K562 (cell line): ENCODE measurements at regions not wholly inside any gene's neighbourhood (a gene's known extent, or its start where the extent isn't known, plus 50 kb on each side); places are given as distances from the start of the nearest gene placed in this dataset.

Experiments
- EGR1 ChIP-seq: fragments of 450-650 bp; conservative IDR thresholded peaks from 2 replicates; pipeline ENCODE4 v1.6.1; 2017; ENCODE audit warnings: mild to moderate bottlenecking
- ELF2 ChIP-seq: fragments of 250-450 bp; sonication (Bioruptor Pico); IDR thresholded peaks from 2 replicates; pipeline ENCODE4 v1.5.0; 2021; ENCODE audit warnings: mild to moderate bottlenecking
- ELF4 ChIP-seq: fragments of 450-650 bp; formaldehyde crosslinking; IDR thresholded peaks from 2 replicates; pipeline ENCODE4 v1.4.0; 2022; ENCODE audit warnings: missing genetic modification characterization
- ETV6 ChIP-seq, 3 experiments: fragments of 150-350 bp in 1 of 3; sonication (generic) in 1 of 3; formaldehyde crosslinking in 1 of 3; IDR thresholded peaks; 2 replicates each; pipeline versions ENCODE4 v1.6.1 to v1.8.0; 2014 to 2022; ENCODE audit warnings: borderline replicate concordance in 2 of 3, low read depth in 2 of 3, antibody characterized with exemption in 1 of 3, low read length in 1 of 3, mild to moderate bottlenecking in 1 of 3, missing genetic modification reagents in 1 of 3
- GMEB1 ChIP-seq: fragments of 250-450 bp; sonication (Bioruptor Pico); IDR thresholded peaks from 2 replicates; pipeline ENCODE4 v1.4.0; 2020; ENCODE audit warnings: mild to moderate bottlenecking
- KLF16 ChIP-seq: IDR thresholded peaks from 2 replicates; pipeline ENCODE4 v1.6.1; 2016; ENCODE audit warnings: antibody characterized with exemption
- MXD1 ChIP-seq: fragments of 250-450 bp; sonication (Bioruptor Pico); IDR thresholded peaks from 2 replicates; pipeline ENCODE4 v1.8.0; 2021; ENCODE audit warnings: borderline replicate concordance, mild to moderate bottlenecking, moderate library complexity; ENCODE audit not compliant: poor library complexity, severe bottlenecking
- PHF21A ChIP-seq: fragments of 450-650 bp; IDR thresholded peaks from 2 replicates; pipeline ENCODE4 v1.6.1; 2017; ENCODE audit warnings: low read depth, borderline replicate concordance
- POLR2G ChIP-seq: fragments of 200-400 bp; formaldehyde crosslinking; IDR thresholded peaks from 2 replicates; pipeline ENCODE4 v1.6.1; 2017; ENCODE audit warnings: low read depth, mild to moderate bottlenecking, antibody characterized with exemption, low read length, moderate library complexity
- SETDB1 ChIP-seq: IDR thresholded peaks from one replicate; pipeline ENCODE4 v1.6.1; 2012; ENCODE audit warnings: low read length, control low read depth, inconsistent platforms
- SP1 ChIP-seq: sonication (generic); formaldehyde crosslinking; IDR thresholded peaks from 2 replicates; pipeline ENCODE4 v1.8.1; 2022; ENCODE audit warnings: mild to moderate bottlenecking, missing genetic modification reagents
- SREBF1 ChIP-seq: fragments of 150-350 bp; IDR thresholded peaks from 2 replicates; pipeline ENCODE4 v1.6.1; 2014; ENCODE audit warnings: antibody characterized with exemption, low read depth, low read length, borderline replicate concordance
- SRSF7 ChIP-seq: fragments of 200-400 bp; formaldehyde crosslinking; optimal IDR thresholded peaks from 2 replicates; pipeline ENCODE3; 2017; ENCODE audit warnings: mild to moderate bottlenecking, low read depth, low read length
- ZBTB12 ChIP-seq: fragments of 250-450 bp; sonication (Bioruptor Pico); IDR thresholded peaks from 2 replicates; pipeline ENCODE4 v1.4.0; 2020
- ZFP1 ChIP-seq: fragments of 450-650 bp; formaldehyde crosslinking; IDR thresholded peaks from 2 replicates; pipeline ENCODE4 v1.4.0; 2020; ENCODE audit warnings: mild to moderate bottlenecking, mixed read lengths
- ZNF174 ChIP-seq: fragments of 250-450 bp; sonication (Bioruptor Pico); IDR thresholded peaks from 2 replicates; pipeline ENCODE4 v1.4.0; 2020; ENCODE audit warnings: mild to moderate bottlenecking
- TF ChIP-seq, protein P1 (sequence below): fragments of 200-400 bp; formaldehyde crosslinking; IDR thresholded peaks from 2 replicates; pipeline ENCODE4 v1.6.1; 2017; ENCODE audit warnings: mild to moderate bottlenecking, low read depth, low read length, moderate library complexity
- TF ChIP-seq, protein P2 (sequence below): fragments of 450-650 bp; formaldehyde crosslinking; IDR thresholded peaks from 2 replicates; pipeline ENCODE4 v1.4.0; 2022; ENCODE audit warnings: mild to moderate bottlenecking, moderate library complexity
- TF ChIP-seq, protein P3 (sequence below): fragments of 150-350 bp; conservative IDR thresholded peaks from 2 replicates; pipeline ENCODE4 v1.6.1; 2014; ENCODE audit warnings: low read length

DNA sequence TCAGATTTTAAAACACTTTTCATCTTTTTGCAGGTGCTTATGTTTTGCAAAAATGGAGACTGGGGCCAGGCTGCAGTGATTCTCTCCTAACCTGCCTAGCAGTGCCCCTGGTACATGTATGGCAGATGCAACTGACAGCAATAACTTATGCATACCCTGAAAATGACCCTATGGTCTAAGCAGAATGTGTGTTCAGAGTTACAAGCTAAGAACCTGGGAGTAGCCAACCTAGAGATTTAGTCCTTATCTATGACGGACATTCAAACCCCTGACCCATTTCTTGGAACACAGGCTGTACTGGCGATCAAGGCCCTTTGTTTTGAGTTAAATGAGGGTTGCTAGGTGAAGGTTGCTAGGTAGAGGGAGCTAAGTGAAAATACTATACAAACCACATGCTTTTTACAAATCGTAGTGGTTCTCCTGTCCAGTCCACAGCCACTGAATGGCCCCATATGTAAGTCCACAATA is 184.9 kb upstream of the SESN3 start (continued):
- TF ChIP-seq ELF4 (CRISPR knock-in tag) (no peak), SETDB1 (no peak), ZFP1 (no peak), SREBF1 (no peak), SP1 (CRISPR knock-in tag) (no peak), ELF2 (CRISPR knock-in tag) (no peak), SRSF7 (no peak), MXD1 (CRISPR knock-in tag) (no peak), GMEB1 (CRISPR knock-in tag) (no peak), PHF21A (no peak), ZBTB12 (CRISPR knock-in tag) (0 out of 2 replicates have a peak, but pooled peaks have one; percentile 7), ZNF174 (CRISPR knock-in tag) (no peak), EGR1 (no peak), KLF16 (peak; percentile 55; the same call in 1 of the 2 replicates), POLR2G (no peak), ETV6 (IDR thresholded peaks at IDR 0.05; ENCODE audit: borderline replicate concordance in 1 of 2, low read depth in 2 of 2, low read length in 1 of 2) (0 out of 4 replicates have a peak, but pooled peaks of 1 of the 2 experiments have one; percentile 30), ETV6 (CRISPR knock-in tag; IDR thresholded peaks at IDR 0.05; ENCODE audit: borderline replicate concordance) (no peak)
- TF ChIP-seq, protein P1, sequence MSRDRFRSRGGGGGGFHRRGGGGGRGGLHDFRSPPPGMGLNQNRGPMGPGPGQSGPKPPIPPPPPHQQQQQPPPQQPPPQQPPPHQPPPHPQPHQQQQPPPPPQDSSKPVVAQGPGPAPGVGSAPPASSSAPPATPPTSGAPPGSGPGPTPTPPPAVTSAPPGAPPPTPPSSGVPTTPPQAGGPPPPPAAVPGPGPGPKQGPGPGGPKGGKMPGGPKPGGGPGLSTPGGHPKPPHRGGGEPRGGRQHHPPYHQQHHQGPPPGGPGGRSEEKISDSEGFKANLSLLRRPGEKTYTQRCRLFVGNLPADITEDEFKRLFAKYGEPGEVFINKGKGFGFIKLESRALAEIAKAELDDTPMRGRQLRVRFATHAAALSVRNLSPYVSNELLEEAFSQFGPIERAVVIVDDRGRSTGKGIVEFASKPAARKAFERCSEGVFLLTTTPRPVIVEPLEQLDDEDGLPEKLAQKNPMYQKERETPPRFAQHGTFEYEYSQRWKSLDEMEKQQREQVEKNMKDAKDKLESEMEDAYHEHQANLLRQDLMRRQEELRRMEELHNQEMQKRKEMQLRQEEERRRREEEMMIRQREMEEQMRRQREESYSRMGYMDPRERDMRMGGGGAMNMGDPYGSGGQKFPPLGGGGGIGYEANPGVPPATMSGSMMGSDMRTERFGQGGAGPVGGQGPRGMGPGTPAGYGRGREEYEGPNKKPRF: no peak
- TF ChIP-seq, protein P2, sequence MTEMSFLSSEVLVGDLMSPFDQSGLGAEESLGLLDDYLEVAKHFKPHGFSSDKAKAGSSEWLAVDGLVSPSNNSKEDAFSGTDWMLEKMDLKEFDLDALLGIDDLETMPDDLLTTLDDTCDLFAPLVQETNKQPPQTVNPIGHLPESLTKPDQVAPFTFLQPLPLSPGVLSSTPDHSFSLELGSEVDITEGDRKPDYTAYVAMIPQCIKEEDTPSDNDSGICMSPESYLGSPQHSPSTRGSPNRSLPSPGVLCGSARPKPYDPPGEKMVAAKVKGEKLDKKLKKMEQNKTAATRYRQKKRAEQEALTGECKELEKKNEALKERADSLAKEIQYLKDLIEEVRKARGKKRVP (CRISPR knock-in tag): peak; percentile 61
- TF ChIP-seq, protein P3, sequence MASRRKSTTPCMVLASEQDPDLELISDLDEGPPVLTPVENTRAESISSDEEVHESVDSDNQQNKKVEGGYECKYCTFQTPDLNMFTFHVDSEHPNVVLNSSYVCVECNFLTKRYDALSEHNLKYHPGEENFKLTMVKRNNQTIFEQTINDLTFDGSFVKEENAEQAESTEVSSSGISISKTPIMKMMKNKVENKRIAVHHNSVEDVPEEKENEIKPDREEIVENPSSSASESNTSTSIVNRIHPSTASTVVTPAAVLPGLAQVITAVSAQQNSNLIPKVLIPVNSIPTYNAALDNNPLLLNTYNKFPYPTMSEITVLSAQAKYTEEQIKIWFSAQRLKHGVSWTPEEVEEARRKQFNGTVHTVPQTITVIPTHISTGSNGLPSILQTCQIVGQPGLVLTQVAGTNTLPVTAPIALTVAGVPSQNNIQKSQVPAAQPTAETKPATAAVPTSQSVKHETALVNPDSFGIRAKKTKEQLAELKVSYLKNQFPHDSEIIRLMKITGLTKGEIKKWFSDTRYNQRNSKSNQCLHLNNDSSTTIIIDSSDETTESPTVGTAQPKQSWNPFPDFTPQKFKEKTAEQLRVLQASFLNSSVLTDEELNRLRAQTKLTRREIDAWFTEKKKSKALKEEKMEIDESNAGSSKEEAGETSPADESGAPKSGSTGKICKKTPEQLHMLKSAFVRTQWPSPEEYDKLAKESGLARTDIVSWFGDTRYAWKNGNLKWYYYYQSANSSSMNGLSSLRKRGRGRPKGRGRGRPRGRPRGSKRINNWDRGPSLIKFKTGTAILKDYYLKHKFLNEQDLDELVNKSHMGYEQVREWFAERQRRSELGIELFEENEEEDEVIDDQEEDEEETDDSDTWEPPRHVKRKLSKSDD: no peak
